ENCODE measurements at regions not wholly inside any gene's neighbourhood (a gene's known extent, or its start where the extent isn't known, plus 50 kb on each side); places are given as distances from the start of the nearest gene placed in this dataset.

DNA sequence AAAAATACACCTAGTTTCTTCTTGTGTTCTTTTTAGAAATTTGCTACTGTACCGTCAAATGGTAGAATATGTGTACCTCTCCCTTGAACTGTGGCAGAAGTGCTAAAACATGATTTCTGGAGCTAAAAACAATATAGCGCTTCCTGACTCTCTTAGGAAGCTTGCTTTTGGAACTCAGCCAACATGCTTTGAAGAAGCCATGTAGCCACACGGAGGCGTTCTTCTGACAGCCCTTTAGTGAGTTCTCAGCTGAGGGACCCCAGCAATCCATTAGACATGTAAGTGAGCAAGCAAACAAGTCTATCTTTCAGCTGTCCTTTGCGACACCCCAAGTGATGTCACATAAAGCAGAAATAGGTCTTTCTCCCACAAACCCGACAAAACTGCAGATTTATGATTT lies 917.0 kb downstream of the CDH9 start:
- Mint-ChIP-seq H3K4me1 (ENCODE audit: low read depth, unreplicated experiment) (no peaks in the 10 kb centered on the region), H3K27me3 (ENCODE audit: unreplicated experiment) (no peaks in the 10 kb centered on the region), H3K36me3 (ENCODE audit: insufficient read depth, unreplicated experiment) (no peaks in the 10 kb centered on the region), H3K9me3 (ENCODE audit: low read depth, unreplicated experiment) (peaks cover 8% of the 10 kb centered on the region), H3K4me3 (ENCODE audit: low read depth, unreplicated experiment) (no peak overlapping the region), H3K27ac (ENCODE audit: unreplicated experiment) (no peak overlapping the region)
- TF ChIP-seq, protein P1, sequence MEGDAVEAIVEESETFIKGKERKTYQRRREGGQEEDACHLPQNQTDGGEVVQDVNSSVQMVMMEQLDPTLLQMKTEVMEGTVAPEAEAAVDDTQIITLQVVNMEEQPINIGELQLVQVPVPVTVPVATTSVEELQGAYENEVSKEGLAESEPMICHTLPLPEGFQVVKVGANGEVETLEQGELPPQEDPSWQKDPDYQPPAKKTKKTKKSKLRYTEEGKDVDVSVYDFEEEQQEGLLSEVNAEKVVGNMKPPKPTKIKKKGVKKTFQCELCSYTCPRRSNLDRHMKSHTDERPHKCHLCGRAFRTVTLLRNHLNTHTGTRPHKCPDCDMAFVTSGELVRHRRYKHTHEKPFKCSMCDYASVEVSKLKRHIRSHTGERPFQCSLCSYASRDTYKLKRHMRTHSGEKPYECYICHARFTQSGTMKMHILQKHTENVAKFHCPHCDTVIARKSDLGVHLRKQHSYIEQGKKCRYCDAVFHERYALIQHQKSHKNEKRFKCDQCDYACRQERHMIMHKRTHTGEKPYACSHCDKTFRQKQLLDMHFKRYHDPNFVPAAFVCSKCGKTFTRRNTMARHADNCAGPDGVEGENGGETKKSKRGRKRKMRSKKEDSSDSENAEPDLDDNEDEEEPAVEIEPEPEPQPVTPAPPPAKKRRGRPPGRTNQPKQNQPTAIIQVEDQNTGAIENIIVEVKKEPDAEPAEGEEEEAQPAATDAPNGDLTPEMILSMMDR (IDR thresholded peaks at IDR 0.05; ENCODE audit: unreplicated experiment): no peak
- no peak for DNase-seq
- BruUV-seq (replicated peaks): no TSS peak
- CTCF ChIA-PET: no interaction called here
- intact Hi-C loops (cut with micrococcal nuclease; ENCODE audit: unreplicated experiment): no loop called here

DNA sequence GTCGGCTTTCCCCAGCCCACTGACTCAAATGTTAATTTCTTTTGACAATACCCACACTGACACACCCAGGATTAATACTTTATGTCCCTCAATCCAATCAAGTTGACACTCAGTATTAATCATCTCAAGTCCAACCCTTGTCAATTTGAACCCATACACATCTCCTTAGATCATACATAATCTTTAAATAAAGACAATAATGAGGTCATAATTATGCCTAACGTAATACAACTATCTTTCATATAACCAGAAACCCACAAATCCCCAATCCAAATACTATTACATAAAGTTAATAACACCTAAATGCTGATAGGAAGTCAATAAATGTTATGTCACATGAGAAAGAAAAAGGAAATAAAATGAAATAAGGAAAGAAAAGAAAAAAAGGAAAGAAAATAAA lies 934.2 kb downstream of the CDH9 start:
- Mint-ChIP-seq H3K36me3 (ENCODE audit: insufficient read depth, unreplicated experiment) (no peaks in the 10 kb centered on the region), H3K4me1 (ENCODE audit: low read depth, unreplicated experiment) (no peaks in the 10 kb centered on the region), H3K27me3 (ENCODE audit: unreplicated experiment) (no peaks in the 10 kb centered on the region), H3K27ac (ENCODE audit: unreplicated experiment) (no peak overlapping the region), H3K4me3 (ENCODE audit: low read depth, unreplicated experiment) (no peak overlapping the region), H3K9me3 (ENCODE audit: low read depth, unreplicated experiment) (peaks cover 11% of the 10 kb centered on the region)
- DNase-seq: no peak
- CTCF ChIA-PET: no interaction called here
- TF ChIP-seq, protein P1 (IDR thresholded peaks at IDR 0.05; ENCODE audit: unreplicated experiment): no peak
- intact Hi-C loops (cut with micrococcal nuclease; ENCODE audit: unreplicated experiment): no loop called here
- no TSS peak for BruUV-seq (replicated peaks)

DNA sequence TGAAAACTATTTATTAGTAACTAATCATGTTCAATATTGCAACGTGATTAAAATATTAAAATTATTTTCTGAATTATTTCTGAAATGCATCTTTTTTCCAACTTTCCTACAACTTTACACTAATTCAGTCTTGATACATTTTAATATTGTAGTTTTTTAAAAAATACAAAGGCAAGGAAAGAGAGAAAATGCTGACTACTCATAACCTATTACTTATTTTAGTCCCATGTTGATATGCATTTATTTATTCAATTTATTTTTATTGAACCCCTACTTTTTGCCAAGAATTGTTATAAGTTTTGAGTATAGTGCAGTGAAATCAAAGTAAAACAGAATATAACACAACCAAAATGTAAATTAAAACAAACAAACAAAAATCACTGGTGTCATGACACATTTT lies 978.2 kb downstream of the CDH9 start:
- BruUV-seq (replicated peaks): no TSS peak
- intact Hi-C loops (cut with micrococcal nuclease; ENCODE audit: unreplicated experiment): no loop called here
- CTCF ChIA-PET: no interaction called here
- Mint-ChIP-seq H3K27me3 (ENCODE audit: unreplicated experiment) (no peaks in the 10 kb centered on the region), H3K27ac (ENCODE audit: unreplicated experiment) (no peak overlapping the region), H3K4me3 (ENCODE audit: low read depth, unreplicated experiment) (no peak overlapping the region), H3K36me3 (ENCODE audit: insufficient read depth, unreplicated experiment) (no peaks in the 10 kb centered on the region), H3K9me3 (ENCODE audit: low read depth, unreplicated experiment) (peaks cover 16% of the 10 kb centered on the region), H3K4me1 (ENCODE audit: low read depth, unreplicated experiment) (no peaks in the 10 kb centered on the region)
- TF ChIP-seq, protein P1 (IDR thresholded peaks at IDR 0.05; ENCODE audit: unreplicated experiment): no peak
- DNase-seq: no peak

DNA sequence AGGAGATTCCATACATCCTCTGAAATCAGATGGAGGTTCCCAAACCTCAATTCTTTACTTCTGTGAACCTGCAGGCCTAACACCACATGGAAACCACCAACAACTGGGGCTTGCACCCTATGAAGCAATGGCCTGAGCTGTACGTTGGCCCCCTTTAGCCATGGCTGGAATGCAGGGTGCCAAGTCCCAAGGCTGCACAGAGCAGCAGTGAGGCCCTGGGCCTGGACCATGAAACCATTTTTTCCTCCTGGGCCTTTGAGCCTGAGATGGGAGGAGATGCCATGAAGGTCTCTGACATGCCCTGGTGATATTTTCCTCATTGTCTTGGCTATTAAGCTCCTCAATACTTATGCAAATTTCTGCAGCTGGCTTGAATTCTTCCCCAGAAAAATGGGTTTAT lies 983.8 kb downstream of the CDH9 start:
- no peak for DNase-seq
- H3K36me3 Mint-ChIP-seq (ENCODE audit: insufficient read depth, unreplicated experiment): no peaks in the 10 kb centered on the region
- H3K9me3 Mint-ChIP-seq (ENCODE audit: low read depth, unreplicated experiment): peaks cover 20% of the 10 kb centered on the region
- no TSS peak for BruUV-seq (replicated peaks)
- no peak overlapping the region for H3K27ac Mint-ChIP-seq (ENCODE audit: unreplicated experiment)
- CTCF ChIA-PET: no interaction called here
- H3K4me3 Mint-ChIP-seq (ENCODE audit: low read depth, unreplicated experiment): no peak overlapping the region
- no peaks in the 10 kb centered on the region for H3K27me3 Mint-ChIP-seq (ENCODE audit: unreplicated experiment)
- no peaks in the 10 kb centered on the region for H3K4me1 Mint-ChIP-seq (ENCODE audit: low read depth, unreplicated experiment)
- TF ChIP-seq, protein P1 (IDR thresholded peaks at IDR 0.05; ENCODE audit: unreplicated experiment): no peak
- intact Hi-C loops (cut with micrococcal nuclease; ENCODE audit: unreplicated experiment): no loop called here

DNA sequence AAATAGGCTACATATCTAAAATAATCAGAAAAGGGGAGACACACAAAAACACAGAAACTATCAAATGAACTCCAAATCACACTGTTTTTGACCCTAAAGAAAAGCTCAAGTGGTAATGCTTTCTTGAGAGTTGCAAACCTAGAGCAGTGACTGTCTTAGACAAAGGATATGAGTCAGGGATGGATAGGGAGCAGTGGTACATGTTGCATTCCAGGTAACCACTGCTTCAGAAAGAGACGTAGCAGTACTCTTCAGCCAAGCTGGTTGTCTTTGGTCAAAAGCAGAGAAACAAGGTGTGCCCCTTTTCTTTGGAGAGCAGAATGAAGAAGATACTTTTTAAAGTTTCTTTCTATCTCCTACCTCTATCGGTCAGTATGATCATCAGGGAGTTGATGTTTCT lies 1003.6 kb downstream of the CDH9 start:
- Mint-ChIP-seq H3K4me1 (ENCODE audit: low read depth, unreplicated experiment) (no peaks in the 10 kb centered on the region), H3K9me3 (ENCODE audit: low read depth, unreplicated experiment) (peaks cover 10% of the 10 kb centered on the region), H3K27me3 (ENCODE audit: unreplicated experiment) (no peaks in the 10 kb centered on the region), H3K27ac (ENCODE audit: unreplicated experiment) (no peak overlapping the region), H3K4me3 (ENCODE audit: low read depth, unreplicated experiment) (no peak overlapping the region), H3K36me3 (ENCODE audit: insufficient read depth, unreplicated experiment) (no peaks in the 10 kb centered on the region)
- CTCF ChIA-PET: no interaction called here
- DNase-seq: no peak
- TF ChIP-seq, protein P1 (IDR thresholded peaks at IDR 0.05; ENCODE audit: unreplicated experiment): no peak
- intact Hi-C loops (cut with micrococcal nuclease; ENCODE audit: unreplicated experiment): no loop called here
- no TSS peak for BruUV-seq (replicated peaks)

All from Calu3 (cell line).